ENCODE measurements at regions not wholly inside any gene's neighbourhood (a gene's known extent, or its start where the extent isn't known, plus 50 kb on each side); places are given as distances from the start of the nearest gene placed in this dataset.

GRCh38 chr1:72804541-72804940, 522.2 kb upstream of the NEGR1 start:
- Histone ChIP-seq H4K20me1 (replicated peaks; ENCODE audit: control insufficient read depth, extremely low read depth, insufficient read depth, low read length) (no peaks in the 10 kb centered on the region), H3K79me2 (ENCODE audit: control insufficient read depth, insufficient read depth, low read length) (no peaks in the 10 kb centered on the region), H3K36me3 (ENCODE audit: control insufficient read depth in 2 of 2, extremely low read depth in 1 of 2, insufficient read depth in 2 of 2, low read length in 2 of 2) (no peaks in the 10 kb centered on the region), H3K27me3 (ENCODE audit: control insufficient read depth in 2 of 2, insufficient read depth in 2 of 2, low read length in 2 of 2) (no peaks in the 10 kb centered on the region), H3K9me3 (replicated peaks; ENCODE audit: control insufficient read depth, insufficient read depth, low read length) (no peaks in the 10 kb centered on the region), H3K4me3 (replicated peaks in 1 of 3; ENCODE audit: insufficient read depth in 1 of 3, low read depth in 1 of 3, low read length in 3 of 3) (no peak overlapping the region), H3K9me1 (replicated peaks; ENCODE audit: control insufficient read depth, extremely low read depth, insufficient read depth, low read length) (no peaks in the 10 kb centered on the region), H2AFZ (ENCODE audit: low read depth, low read length) (no peak overlapping the region), H3K4me1 (ENCODE audit: control insufficient read depth, extremely low read depth, insufficient read depth, low read length) (no peaks in the 10 kb centered on the region), H3K9ac (replicated peaks; ENCODE audit: extremely low read depth, insufficient read depth, low read length) (no peak overlapping the region), H3K4me2 (ENCODE audit: insufficient read depth, low read length) (no peak overlapping the region), H3K27ac (ENCODE audit: insufficient read depth, low read depth, low read length) (no peak overlapping the region)
- TF ChIP-seq CTCF (IDR thresholded peaks at IDR 0.05; ENCODE audit: extremely low read depth in 1 of 2, insufficient read depth in 1 of 2, low read depth in 1 of 2, low read length in 2 of 2) (no peak), MAX (IDR thresholded peaks at IDR 0.05; ENCODE audit: insufficient read depth, insufficient read length) (no peak), JUN (IDR thresholded peaks at IDR 0.05; ENCODE audit: borderline replicate concordance, insufficient read depth, insufficient read length, low read depth) (no peak), FOS (IDR thresholded peaks at IDR 0.05; ENCODE audit: borderline replicate concordance, insufficient read depth, low read length) (no peak), EZH2 (IDR thresholded peaks at IDR 0.05; ENCODE audit: borderline replicate concordance, low read depth, low read length, severe bottlenecking) (no peak), GATA2 (IDR thresholded peaks at IDR 0.05; ENCODE audit: insufficient read depth, insufficient read length, low read depth, low read length) (no peak), POLR2AphosphoS5 (IDR thresholded peaks at IDR 0.05; ENCODE audit: insufficient read depth, low read depth, low read length) (no peak), POLR2A (IDR thresholded peaks at IDR 0.05; ENCODE audit: low read depth, low read length) (no peak), MYC (IDR thresholded peaks at IDR 0.05; ENCODE audit: low read depth, low read length) (no peak)
- no peak for DNase-seq (ENCODE audit: low read depth, low spot score)
- BruUV-seq (replicated peaks): no TSS peak
- POLR2A ChIA-PET: no interaction called here
- dilution Hi-C loops (cut with MboI; ENCODE audit: extremely low pct_ligation_motif_present, low sequenced_read_pairs): no loop called here
- no peak for FAIRE-seq
- CTCF ChIA-PET: no interaction called here
- intact Hi-C loops (cut with micrococcal nuclease): no loop called here

Data from endothelial cell of umbilical vein (primary cell).